Chondrocyte (in vitro differentiated cells): ENCODE measurements at regions not wholly inside any gene's neighbourhood (a gene's known extent, or its start where the extent isn't known, plus 50 kb on each side); places are given as distances from the start of the nearest gene placed in this dataset.
"Not testable (repeated sequence)": the region's sequence is repeated elsewhere in the genome, so short reads cannot be mapped to it uniquely, and the experiment has no call there.

Source experiments
- DNase-seq: peaks from one replicate; pipeline ENCODE4 v3.0.0; 2021; ENCODE audit warnings: mixed read lengths, low spot score
- H3K27ac Mint-ChIP-seq: one replicate; pipeline ENCODE4 v1.8.0; 2021; ENCODE audit warnings: mild to moderate bottlenecking, moderate library complexity, mixed read lengths; ENCODE audit not compliant: unreplicated experiment
- H3K27me3 Mint-ChIP-seq: 2 replicates; pipeline ENCODE4 v1.8.0; 2021; ENCODE audit warnings: low read depth, mixed read lengths
- H3K36me3 Mint-ChIP-seq: 2 replicates; pipeline ENCODE4 v1.8.0; 2021; ENCODE audit warnings: low read depth, mixed read lengths
- H3K4me1 Mint-ChIP-seq: 2 replicates; pipeline ENCODE4 v1.8.0; 2021; ENCODE audit warnings: low read depth, mild to moderate bottlenecking, mixed read lengths
- H3K4me3 Mint-ChIP-seq: one replicate; pipeline ENCODE4 v1.8.0; 2021; ENCODE audit warnings: mild to moderate bottlenecking, moderate library complexity, mixed read lengths; ENCODE audit not compliant: unreplicated experiment
- H3K9me3 Mint-ChIP-seq: 2 replicates; pipeline ENCODE4 v1.8.0; 2021; ENCODE audit warnings: low read depth, mixed read lengths
- CTCF ChIP-seq: fragments of 200-600 bp; sonication (generic); IDR thresholded peaks from 2 replicates; pipeline ENCODE4 v1.5.0; 2021; ENCODE audit warnings: antibody characterized with exemption, mild to moderate bottlenecking, moderate library complexity

- H3K36me3 Mint-ChIP-seq = no peaks in the 10 kb centered on the region
- no peak overlapping the region for H3K4me3 Mint-ChIP-seq
- TF ChIP-seq CTCF = no peak
- no peaks in the 10 kb centered on the region for H3K4me1 Mint-ChIP-seq
- peaks cover 8% of the 10 kb centered on the region for H3K27me3 Mint-ChIP-seq
- H3K9me3 Mint-ChIP-seq = no peaks in the 10 kb centered on the region
- DNase-seq = no peak
- no peak overlapping the region for H3K27ac Mint-ChIP-seq
Observed at GRCh38 chr14:36423430-36423829, 96.6 kb downstream of the NKX2-1 start.

GRCh38 chr14:36420149-36420687, 99.8 kb upstream of the MBIP start:
- no peak for TF ChIP-seq CTCF
- Mint-ChIP-seq H3K27me3 (peaks cover 6% of the 10 kb centered on the region), H3K4me3 (no peak overlapping the region), H3K4me1 (no peaks in the 10 kb centered on the region), H3K9me3 (peaks cover 16% of the 10 kb centered on the region), H3K36me3 (no peaks in the 10 kb centered on the region), H3K27ac (no peak overlapping the region)
- no peak for DNase-seq

DNA sequence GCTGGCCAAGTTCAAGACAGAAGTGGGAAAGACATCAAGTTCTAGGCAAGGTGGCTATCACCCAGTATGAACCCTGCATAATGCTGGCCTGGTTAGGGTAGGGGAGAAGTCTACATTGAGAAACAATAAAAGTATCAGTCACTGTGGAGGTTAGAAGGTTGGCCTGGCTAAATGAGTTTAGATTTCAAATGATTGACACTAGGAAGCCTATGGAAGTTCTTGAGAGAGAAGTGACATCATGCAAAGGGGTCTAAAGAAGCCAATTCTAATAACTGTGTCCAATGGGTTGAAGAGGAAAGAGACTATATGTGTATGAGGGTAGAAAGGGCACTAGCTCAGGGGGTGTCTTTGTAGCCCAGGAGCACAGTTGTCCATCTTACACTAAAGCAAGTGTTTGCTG, 98.5 kb upstream of the MBIP start:
- H3K27ac Mint-ChIP-seq = no peak overlapping the region
- no peaks in the 10 kb centered on the region for H3K36me3 Mint-ChIP-seq
- no peak for TF ChIP-seq CTCF
- DNase-seq = no peak
- H3K4me1 Mint-ChIP-seq = no peaks in the 10 kb centered on the region
- H3K4me3 Mint-ChIP-seq = no peak overlapping the region
- H3K27me3 Mint-ChIP-seq = peaks cover 6% of the 10 kb centered on the region
- peaks cover 22% of the 10 kb centered on the region for H3K9me3 Mint-ChIP-seq

- H3K4me3 Mint-ChIP-seq, H3K27ac Mint-ChIP-seq, H3K27me3 Mint-ChIP-seq, H3K4me1 Mint-ChIP-seq, DNase-seq, H3K36me3 Mint-ChIP-seq: not testable (repeated sequence)
- peaks cover 38% of the 10 kb centered on the region for H3K9me3 Mint-ChIP-seq
Observed at GRCh38 chr14:36411951-36412350, 91.5 kb upstream of the MBIP start.

DNA sequence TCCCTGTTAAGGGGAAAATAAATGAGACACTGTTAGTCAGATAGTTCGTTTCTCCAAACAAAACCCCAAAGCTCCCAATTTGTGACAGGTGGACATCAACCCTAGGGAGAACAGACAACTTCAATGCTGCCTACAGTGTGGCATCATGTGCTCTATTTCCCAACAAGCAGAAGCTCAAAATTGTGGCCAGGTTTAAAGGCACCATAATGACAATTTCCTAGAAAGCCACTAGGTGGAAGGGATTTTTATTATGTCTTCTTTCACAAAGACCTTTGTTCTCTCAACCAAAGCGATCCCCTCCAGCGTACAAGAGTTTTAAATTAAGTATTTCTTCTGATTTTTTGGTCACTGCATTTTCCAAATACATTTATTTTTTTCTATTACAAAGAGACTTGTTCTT, 88.0 kb upstream of the MBIP start:
- Mint-ChIP-seq H3K27ac (no peak overlapping the region), H3K4me1 (no peaks in the 10 kb centered on the region), H3K36me3 (no peaks in the 10 kb centered on the region), H3K9me3 (peaks cover 16% of the 10 kb centered on the region), H3K27me3 (peaks cover 2% of the 10 kb centered on the region), H3K4me3 (no peak overlapping the region)
- no peak for TF ChIP-seq CTCF
- no peak for DNase-seq

DNA sequence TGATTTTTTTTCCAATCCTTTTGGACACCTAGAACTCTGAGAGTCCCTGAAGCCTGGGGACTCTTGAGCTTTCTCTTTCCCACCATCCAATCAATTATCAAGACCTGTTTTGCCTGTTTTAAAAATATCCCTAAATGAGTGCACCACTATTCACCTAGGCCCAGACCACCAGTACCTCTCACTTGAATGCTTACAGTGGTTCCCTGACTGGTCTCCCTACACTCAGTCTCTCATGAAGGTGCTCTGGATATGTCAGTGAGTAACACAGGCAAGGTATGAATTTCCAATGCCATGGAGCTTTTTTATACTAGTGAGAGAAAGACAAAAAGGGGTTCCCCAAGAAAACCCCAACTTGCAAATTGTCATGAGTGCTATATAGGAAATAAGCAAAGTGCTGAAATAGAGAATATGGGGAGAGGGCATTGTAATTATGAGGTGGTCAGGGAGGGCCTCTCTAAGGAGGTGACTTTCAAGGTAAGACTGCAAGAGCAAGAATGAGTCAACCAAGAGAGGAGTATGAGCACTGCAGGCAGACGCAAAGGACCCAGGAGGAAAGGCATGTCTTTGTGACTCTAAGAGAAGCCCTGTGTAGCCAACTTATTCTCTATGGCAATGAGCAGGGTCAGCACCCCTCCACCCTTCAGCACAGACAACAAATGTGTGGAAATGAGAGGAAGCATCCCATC, 85.3 kb upstream of the MBIP start:
- TF ChIP-seq CTCF = no peak
- Mint-ChIP-seq H3K4me3 (no peak overlapping the region), H3K4me1 (no peaks in the 10 kb centered on the region), H3K36me3 (no peaks in the 10 kb centered on the region), H3K9me3 (peaks cover 3% of the 10 kb centered on the region), H3K27me3 (peaks cover 6% of the 10 kb centered on the region), H3K27ac (no peak overlapping the region)
- no peak for DNase-seq
